ENCODE measurements at regions not wholly inside any gene's neighbourhood (a gene's known extent, or its start where the extent isn't known, plus 50 kb on each side); places are given as distances from the start of the nearest gene placed in this dataset.

DNA sequence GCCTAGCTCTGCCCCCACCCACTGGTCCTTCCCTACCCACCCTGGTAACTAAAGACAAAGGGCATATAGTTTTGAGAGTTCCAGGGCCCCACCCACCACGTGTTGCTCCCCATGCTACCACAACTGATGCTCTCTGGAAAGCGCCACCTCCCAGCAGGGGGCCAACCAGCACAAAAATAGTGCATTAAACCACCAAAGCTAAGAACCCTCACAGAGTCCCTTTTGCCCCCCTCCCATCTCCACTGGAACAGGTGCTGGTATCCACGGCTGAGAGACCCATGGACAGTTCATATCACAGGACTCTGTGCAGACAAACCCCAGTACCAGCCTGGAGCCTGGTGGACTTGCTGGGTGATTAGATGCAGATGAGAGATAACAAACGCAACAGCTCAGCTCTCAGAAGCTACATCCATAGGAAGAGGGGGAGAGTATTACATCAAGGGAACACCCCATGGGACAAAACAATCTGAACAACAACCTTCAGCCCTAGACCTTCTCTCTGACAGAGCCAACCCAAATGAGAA lies 715.9 kb downstream of the NUP35 start:
- TF ChIP-seq, protein P1, sequence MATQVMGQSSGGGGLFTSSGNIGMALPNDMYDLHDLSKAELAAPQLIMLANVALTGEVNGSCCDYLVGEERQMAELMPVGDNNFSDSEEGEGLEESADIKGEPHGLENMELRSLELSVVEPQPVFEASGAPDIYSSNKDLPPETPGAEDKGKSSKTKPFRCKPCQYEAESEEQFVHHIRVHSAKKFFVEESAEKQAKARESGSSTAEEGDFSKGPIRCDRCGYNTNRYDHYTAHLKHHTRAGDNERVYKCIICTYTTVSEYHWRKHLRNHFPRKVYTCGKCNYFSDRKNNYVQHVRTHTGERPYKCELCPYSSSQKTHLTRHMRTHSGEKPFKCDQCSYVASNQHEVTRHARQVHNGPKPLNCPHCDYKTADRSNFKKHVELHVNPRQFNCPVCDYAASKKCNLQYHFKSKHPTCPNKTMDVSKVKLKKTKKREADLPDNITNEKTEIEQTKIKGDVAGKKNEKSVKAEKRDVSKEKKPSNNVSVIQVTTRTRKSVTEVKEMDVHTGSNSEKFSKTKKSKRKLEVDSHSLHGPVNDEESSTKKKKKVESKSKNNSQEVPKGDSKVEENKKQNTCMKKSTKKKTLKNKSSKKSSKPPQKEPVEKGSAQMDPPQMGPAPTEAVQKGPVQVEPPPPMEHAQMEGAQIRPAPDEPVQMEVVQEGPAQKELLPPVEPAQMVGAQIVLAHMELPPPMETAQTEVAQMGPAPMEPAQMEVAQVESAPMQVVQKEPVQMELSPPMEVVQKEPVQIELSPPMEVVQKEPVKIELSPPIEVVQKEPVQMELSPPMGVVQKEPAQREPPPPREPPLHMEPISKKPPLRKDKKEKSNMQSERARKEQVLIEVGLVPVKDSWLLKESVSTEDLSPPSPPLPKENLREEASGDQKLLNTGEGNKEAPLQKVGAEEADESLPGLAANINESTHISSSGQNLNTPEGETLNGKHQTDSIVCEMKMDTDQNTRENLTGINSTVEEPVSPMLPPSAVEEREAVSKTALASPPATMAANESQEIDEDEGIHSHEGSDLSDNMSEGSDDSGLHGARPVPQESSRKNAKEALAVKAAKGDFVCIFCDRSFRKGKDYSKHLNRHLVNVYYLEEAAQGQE (IDR thresholded peaks at IDR 0.05; ENCODE audit: low read depth) = no peak
- TF ChIP-seq TAF1 (IDR thresholded peaks at IDR 0.05; ENCODE audit: low read depth) (no peak), EP300 (IDR thresholded peaks at IDR 0.05; ENCODE audit: borderline replicate concordance) (no peak), FOXM1 (IDR thresholded peaks at IDR 0.05; ENCODE audit: borderline replicate concordance, low read depth) (no peak), MAX (IDR thresholded peaks at IDR 0.05) (no peak), YY1 (IDR thresholded peaks at IDR 0.05; ENCODE audit: low read depth) (no peak), CREB1 (IDR thresholded peaks at IDR 0.05; ENCODE audit: low read depth) (no peak), RAD21 (IDR thresholded peaks at IDR 0.05; ENCODE audit: low read depth) (no peak), ZBTB7A (IDR thresholded peaks at IDR 0.05; ENCODE audit: low read depth) (no peak), EGR1 (IDR thresholded peaks at IDR 0.05) (no peak)
